PC-3 (cell line): ENCODE measurements at regions not wholly inside any gene's neighbourhood (a gene's known extent, or its start where the extent isn't known, plus 50 kb on each side); places are given as distances from the start of the nearest gene placed in this dataset.
"Not testable (repeated sequence)": the region's sequence is repeated elsewhere in the genome, so short reads cannot be mapped to it uniquely, and the experiment has no call there.

Experiments used
- CTCF ChIP-seq: fragments of 300-600 bp; sonication (generic); conservative IDR thresholded peaks from 2 replicates; pipeline ENCODE4 v1.5.1; 2017; ENCODE audit warnings: antibody characterized with exemption, low read depth, mild to moderate bottlenecking, low read length
- EZH2 ChIP-seq: fragments of 300-600 bp; sonication (generic); IDR thresholded peaks from one replicate; pipeline ENCODE4 v1.6.1; 2017; ENCODE audit warnings: antibody characterized with exemption, mild to moderate bottlenecking, low read length; ENCODE audit not compliant: unreplicated experiment
- EZH2phosphoT487 ChIP-seq: fragments of 300-600 bp; sonication (generic); IDR thresholded peaks from 2 replicates; pipeline ENCODE4 v1.6.1; 2018; ENCODE audit warnings: mild to moderate bottlenecking, antibody characterized with exemption, low read length, borderline replicate concordance

DNA sequence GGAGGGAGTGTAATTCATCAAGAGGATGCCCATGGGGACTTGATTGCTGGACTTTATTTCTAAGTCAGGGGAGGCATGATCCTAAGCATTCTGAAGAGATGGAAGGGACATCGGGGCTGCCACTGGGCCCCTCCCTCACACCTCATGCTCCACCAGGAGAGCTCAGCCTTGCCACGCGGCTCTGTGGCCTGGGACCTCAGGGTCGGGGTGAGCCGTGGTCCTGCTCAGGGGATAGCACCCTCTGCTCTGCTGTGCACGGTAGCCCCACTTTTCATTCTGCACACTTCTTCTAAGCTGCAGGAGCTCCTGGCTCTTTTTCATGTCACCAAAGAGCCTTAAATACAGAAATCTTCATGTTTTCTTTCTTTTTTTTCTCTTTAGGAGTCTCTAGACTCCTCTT lies 75.5 kb upstream of the DPP6 start:
- not testable (repeated sequence) for TF ChIP-seq CTCF, EZH2, EZH2phosphoT487
